Lower lobe of right lung (tissue), 2 donors: ENCODE measurements at regions not wholly inside any gene's neighbourhood (a gene's known extent, or its start where the extent isn't known, plus 50 kb on each side); places are given as distances from the start of the nearest gene placed in this dataset.

Source experiments
- ATAC-seq, 2 donors: fragments of 200-7000 bp; cut with Tn5 transposase; one replicate each; pipeline ENCODE4 v1.9.1; 2020 to 2022; ENCODE audit warnings: mild to moderate bottlenecking in 2 of 2, moderate library complexity in 2 of 2
- DNase-seq: peaks from one replicate; pipeline ENCODE4 v3.0.0-alpha.2; 2020
- H3K27ac ChIP-seq: fragments of 200-600 bp; one replicate; pipeline ENCODE4 v1.8.0; 2022
- H3K27me3 ChIP-seq: fragments of 200-600 bp; one replicate; pipeline ENCODE4 v1.8.0; 2022; ENCODE audit warnings: low read depth
- H3K36me3 ChIP-seq: fragments of 200-600 bp; one replicate; pipeline ENCODE4 v1.8.0; 2022; ENCODE audit warnings: mild to moderate bottlenecking
- H3K4me1 ChIP-seq: fragments of 200-600 bp; one replicate; pipeline ENCODE4 v1.8.0; 2022
- H3K4me3 ChIP-seq: fragments of 200-600 bp; one replicate; pipeline ENCODE4 v1.8.0; 2022; ENCODE audit warnings: mild to moderate bottlenecking
- H3K9me3 ChIP-seq: fragments of 200-600 bp; one replicate; pipeline ENCODE4 v1.8.0; 2022
- intact Hi-C: fragments of 100-400 bp; cut with DNase I; formaldehyde crosslinking; loops from one replicate; pipeline ENCODE4 v1.11.0; 2022
- TF ChIP-seq, protein P1 (sequence below): fragments of 200-600 bp; IDR thresholded peaks from one replicate; pipeline ENCODE4 v1.8.0; 2022; ENCODE audit warnings: antibody characterized with exemption, mild to moderate bottlenecking
- donor health status: DM: no; HTN: yes; CAD: no; lungs with severe emphysema.

DNA sequence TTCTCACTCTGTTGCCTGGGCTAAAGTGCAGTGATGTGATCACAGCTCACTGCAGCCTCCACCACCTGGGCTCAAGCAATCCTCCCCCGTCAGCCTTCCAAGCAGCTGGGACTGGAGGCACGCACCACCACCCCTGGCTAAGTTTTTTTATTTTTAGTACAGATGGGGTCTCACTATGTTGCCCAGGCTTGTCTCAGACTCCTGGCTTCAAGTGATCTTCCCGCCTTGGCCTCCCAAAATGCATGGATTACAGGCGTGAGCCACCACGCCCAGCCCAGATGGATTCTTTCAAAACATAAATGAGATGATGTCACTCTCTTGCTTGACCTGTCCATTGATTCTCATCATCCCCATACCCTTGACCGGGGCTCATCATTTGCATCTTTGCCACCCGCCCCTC lies 72.6 kb upstream of the SLC6A6 start:
- H3K27me3 ChIP-seq = no peaks in the 10 kb centered on the region
- DNase-seq = no peak
- H3K9me3 ChIP-seq = no peaks in the 10 kb centered on the region
- TF ChIP-seq, protein P1, sequence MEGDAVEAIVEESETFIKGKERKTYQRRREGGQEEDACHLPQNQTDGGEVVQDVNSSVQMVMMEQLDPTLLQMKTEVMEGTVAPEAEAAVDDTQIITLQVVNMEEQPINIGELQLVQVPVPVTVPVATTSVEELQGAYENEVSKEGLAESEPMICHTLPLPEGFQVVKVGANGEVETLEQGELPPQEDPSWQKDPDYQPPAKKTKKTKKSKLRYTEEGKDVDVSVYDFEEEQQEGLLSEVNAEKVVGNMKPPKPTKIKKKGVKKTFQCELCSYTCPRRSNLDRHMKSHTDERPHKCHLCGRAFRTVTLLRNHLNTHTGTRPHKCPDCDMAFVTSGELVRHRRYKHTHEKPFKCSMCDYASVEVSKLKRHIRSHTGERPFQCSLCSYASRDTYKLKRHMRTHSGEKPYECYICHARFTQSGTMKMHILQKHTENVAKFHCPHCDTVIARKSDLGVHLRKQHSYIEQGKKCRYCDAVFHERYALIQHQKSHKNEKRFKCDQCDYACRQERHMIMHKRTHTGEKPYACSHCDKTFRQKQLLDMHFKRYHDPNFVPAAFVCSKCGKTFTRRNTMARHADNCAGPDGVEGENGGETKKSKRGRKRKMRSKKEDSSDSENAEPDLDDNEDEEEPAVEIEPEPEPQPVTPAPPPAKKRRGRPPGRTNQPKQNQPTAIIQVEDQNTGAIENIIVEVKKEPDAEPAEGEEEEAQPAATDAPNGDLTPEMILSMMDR = no peak
- intact Hi-C loops = no loop called here
- no peak for ATAC-seq
- H3K4me1 ChIP-seq = no peaks in the 10 kb centered on the region
- no peaks in the 10 kb centered on the region for H3K36me3 ChIP-seq
- no peak overlapping the region for H3K27ac ChIP-seq
- H3K4me3 ChIP-seq = no peak overlapping the region

DNA sequence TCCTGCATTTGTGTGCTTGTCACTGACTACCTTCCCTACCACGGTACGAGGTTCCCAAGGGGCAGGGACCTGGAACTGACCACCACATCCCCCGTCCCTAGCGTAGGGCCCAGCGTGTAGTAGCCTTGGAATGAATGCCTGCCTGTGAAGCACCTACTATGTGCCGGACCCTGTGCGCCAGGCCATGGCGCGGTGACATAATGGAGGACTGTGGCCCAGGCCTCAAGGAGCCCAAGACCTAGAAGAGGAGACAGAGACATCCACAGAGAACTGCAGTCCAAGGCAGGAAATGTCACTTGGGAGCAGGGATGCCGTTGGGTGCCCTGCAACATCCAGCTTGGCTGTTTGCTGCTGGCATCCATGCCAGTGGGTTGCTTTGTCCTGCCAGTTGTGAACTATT lies 71.9 kb upstream of the SLC6A6 start:
- H3K36me3 ChIP-seq = no peaks in the 10 kb centered on the region
- ATAC-seq (no peak), DNase-seq (peak; percentile 21)
- no peaks in the 10 kb centered on the region for H3K27me3 ChIP-seq
- no peaks in the 10 kb centered on the region for H3K9me3 ChIP-seq
- no peaks in the 10 kb centered on the region for H3K4me1 ChIP-seq
- TF ChIP-seq, protein P1 = no peak
- intact Hi-C loops = no loop called here
- H3K4me3 ChIP-seq = no peak overlapping the region
- no peak overlapping the region for H3K27ac ChIP-seq

DNA sequence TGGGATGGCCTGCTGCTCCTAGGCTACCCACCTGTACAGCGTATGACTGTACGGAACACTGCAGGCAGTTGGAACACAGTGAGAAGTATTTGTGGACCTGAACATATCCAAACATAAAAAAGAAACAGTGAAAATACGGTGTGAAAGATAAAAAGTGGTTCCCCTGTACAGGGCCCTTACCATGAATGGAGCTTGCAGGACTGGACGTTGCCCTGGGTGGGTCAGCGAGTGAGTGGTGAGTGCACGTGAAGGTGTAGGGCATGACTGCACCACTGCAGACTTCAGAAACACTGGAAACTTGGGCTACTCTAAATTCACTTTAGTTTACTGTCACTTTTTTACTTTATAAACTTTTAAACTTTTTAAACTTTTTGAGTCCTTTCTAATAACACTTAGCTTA lies 71.2 kb upstream of the SLC6A6 start:
- no peaks in the 10 kb centered on the region for H3K9me3 ChIP-seq
- no peak overlapping the region for H3K4me3 ChIP-seq
- ATAC-seq (no peak), DNase-seq (peak; percentile 3)
- TF ChIP-seq, protein P1 = no peak
- peaks cover 3% of the 10 kb centered on the region for H3K4me1 ChIP-seq
- no peaks in the 10 kb centered on the region for H3K27me3 ChIP-seq
- no peaks in the 10 kb centered on the region for H3K36me3 ChIP-seq
- intact Hi-C loops = no loop called here
- no peak overlapping the region for H3K27ac ChIP-seq

DNA sequence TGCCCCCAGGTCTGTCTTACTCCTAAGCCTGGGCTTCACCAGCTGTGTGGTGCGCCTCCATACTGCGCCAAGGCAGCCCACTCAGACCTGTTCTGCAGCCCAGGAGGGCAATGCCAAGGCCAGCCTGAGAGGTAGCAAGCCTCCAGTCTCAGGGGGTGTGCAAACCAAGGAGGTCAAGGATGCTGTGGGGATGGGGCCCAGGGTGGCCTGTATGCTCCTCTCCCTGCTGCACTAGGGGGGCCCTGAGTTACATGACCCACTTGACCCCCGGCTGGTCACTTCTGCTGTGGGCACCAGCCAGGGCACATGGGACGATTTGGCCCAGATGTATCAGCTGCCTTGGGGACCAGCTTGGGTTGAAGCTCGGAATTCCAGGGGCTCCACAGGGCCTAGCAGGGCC lies 70.0 kb upstream of the SLC6A6 start:
- Histone ChIP-seq H3K9me3 (no peaks in the 10 kb centered on the region), H3K27ac (no peak overlapping the region), H3K4me1 (peaks cover 3% of the 10 kb centered on the region), H3K36me3 (no peaks in the 10 kb centered on the region), H3K4me3 (no peak overlapping the region), H3K27me3 (no peaks in the 10 kb centered on the region)
- DNase-seq (peak; percentile 31), ATAC-seq (no peak)
- intact Hi-C loops = no loop called here
- TF ChIP-seq, protein P1 = no peak

DNA sequence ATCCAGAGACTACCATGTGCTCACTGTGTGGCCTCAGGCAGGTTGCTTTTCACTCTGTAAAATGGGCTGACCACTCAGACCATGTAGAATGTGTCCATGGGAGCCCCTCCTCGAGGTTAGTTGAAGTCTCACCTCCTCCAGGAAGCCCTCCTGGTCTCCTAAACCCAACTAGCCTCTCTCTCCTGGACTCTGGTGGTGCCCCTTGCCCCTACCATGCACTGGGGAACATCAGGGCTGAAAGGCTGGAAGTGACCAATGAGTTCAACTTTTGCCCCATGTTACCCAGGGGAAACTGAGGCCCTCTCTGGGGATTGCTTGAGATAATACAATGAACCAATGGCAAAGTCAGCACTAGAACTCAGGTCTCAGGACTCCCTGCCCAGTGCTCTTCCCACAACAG lies 69.2 kb upstream of the SLC6A6 start:
- Histone ChIP-seq H3K27ac (no peak overlapping the region), H3K36me3 (no peaks in the 10 kb centered on the region), H3K4me3 (no peak overlapping the region), H3K9me3 (no peaks in the 10 kb centered on the region), H3K4me1 (peaks cover 3% of the 10 kb centered on the region), H3K27me3 (no peaks in the 10 kb centered on the region)
- intact Hi-C loops = no loop called here
- DNase-seq (peak; percentile 4), ATAC-seq (no peak)
- TF ChIP-seq, protein P1 = no peak

DNA sequence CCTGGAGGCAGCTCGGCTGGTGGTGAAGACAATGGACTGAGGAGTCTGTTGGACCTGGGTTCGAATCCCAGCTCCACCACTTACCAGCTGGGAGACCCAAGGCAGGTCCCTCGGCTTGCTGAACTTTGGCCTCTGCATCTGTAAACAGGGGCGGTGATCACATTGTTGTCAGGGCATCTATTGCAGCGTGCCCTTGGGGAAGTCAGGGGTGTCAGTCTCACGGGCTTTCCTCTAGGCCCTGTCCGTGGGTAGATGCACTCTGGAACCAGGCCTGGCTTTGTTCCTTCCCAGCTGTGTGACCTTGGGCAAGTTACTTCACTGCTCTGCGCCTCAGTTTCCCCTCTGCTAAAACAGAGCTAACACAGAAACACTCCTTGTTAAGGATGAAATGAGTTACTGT lies 68.8 kb upstream of the SLC6A6 start:
- ATAC-seq = no peak
- intact Hi-C loops = no loop called here
- TF ChIP-seq, protein P1 = no peak
- DNase-seq = peak; percentile 20
- no peak overlapping the region for H3K27ac ChIP-seq
- no peaks in the 10 kb centered on the region for H3K9me3 ChIP-seq
- H3K27me3 ChIP-seq = no peaks in the 10 kb centered on the region
- no peak overlapping the region for H3K4me3 ChIP-seq
- H3K36me3 ChIP-seq = no peaks in the 10 kb centered on the region
- H3K4me1 ChIP-seq = peaks cover 3% of the 10 kb centered on the region
